Neutrophil (primary cell): ENCODE measurements at regions not wholly inside any gene's neighbourhood (a gene's known extent, or its start where the extent isn't known, plus 50 kb on each side); places are given as distances from the start of the nearest gene placed in this dataset.

Experiments used
- H3K27ac ChIP-seq: fragments of 200-600 bp; sonication (generic); 2 replicates; pipeline ENCODE4 v1.5.1; 2016; ENCODE audit warnings: mild to moderate bottlenecking, moderate library complexity
- H3K27me3 ChIP-seq: fragments of 200-600 bp; sonication (generic); 2 replicates; pipeline ENCODE4 v1.6.0; 2016; ENCODE audit warnings: mild to moderate bottlenecking
- H3K36me3 ChIP-seq: fragments of 200-600 bp; sonication (generic); 2 replicates; pipeline ENCODE4 v1.5.1; 2017
- H3K4me1 ChIP-seq, 2 experiments: fragments of 200-600 bp in 1 of 2; sonication (generic) in 1 of 2; 1 replicate in 1 of 2; 2 replicates in 1 of 2; pipeline versions ENCODE4 v1.5.1 to v1.6.1; 2013 to 2016; ENCODE audit warnings: low read depth in 1 of 2, low read length in 1 of 2, mild to moderate bottlenecking in 1 of 2, moderate library complexity in 1 of 2; ENCODE audit not compliant: control insufficient read depth in 1 of 2, insufficient read depth in 1 of 2
- H3K4me3 ChIP-seq, 2 experiments: fragments of 200-600 bp in 1 of 2; sonication (generic) in 1 of 2; 1 replicate in 1 of 2; 2 replicates in 1 of 2; pipeline ENCODE4 v1.5.1; 2013 to 2016; ENCODE audit warnings: low read depth in 1 of 2, low read length in 1 of 2, mild to moderate bottlenecking in 1 of 2, moderate library complexity in 1 of 2
- H3K9me3 ChIP-seq: fragments of 200-600 bp; sonication (generic); 2 replicates; pipeline ENCODE4 v1.5.1; 2016
- TF ChIP-seq, protein P1 (sequence below): fragments of 200-600 bp; sonication (generic); IDR thresholded peaks from 2 replicates; pipeline ENCODE4 v1.5.1; 2016; ENCODE audit warnings: antibody characterized with exemption

DNA sequence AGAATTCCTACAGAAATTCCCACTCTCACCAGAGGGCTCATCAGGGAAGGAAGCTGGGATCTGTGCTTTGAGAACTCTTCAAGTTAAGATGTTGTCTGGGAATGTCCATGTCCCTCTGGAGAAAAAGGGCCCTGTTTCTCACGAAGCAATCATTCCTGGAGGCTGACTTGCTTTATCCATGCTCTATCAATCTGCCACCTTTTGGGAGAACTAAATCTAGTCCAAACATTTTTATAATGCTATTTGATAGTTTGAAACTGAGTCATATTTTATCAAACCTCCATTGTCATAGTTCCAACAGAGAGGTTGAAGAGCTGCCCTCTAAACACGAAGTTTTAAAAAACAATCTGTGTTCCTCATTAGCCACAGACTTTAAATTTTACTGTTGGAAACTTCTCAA is 219.2 kb downstream of the MTX2 start:
- TF ChIP-seq, protein P1, sequence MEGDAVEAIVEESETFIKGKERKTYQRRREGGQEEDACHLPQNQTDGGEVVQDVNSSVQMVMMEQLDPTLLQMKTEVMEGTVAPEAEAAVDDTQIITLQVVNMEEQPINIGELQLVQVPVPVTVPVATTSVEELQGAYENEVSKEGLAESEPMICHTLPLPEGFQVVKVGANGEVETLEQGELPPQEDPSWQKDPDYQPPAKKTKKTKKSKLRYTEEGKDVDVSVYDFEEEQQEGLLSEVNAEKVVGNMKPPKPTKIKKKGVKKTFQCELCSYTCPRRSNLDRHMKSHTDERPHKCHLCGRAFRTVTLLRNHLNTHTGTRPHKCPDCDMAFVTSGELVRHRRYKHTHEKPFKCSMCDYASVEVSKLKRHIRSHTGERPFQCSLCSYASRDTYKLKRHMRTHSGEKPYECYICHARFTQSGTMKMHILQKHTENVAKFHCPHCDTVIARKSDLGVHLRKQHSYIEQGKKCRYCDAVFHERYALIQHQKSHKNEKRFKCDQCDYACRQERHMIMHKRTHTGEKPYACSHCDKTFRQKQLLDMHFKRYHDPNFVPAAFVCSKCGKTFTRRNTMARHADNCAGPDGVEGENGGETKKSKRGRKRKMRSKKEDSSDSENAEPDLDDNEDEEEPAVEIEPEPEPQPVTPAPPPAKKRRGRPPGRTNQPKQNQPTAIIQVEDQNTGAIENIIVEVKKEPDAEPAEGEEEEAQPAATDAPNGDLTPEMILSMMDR = no peak
- peaks cover 90% of the 10 kb centered on the region for H3K27me3 ChIP-seq
- no peak overlapping the region for H3K27ac ChIP-seq
- no peaks in the 10 kb centered on the region for H3K36me3 ChIP-seq
- H3K4me3 ChIP-seq = no peak overlapping the region
- H3K9me3 ChIP-seq = no peaks in the 10 kb centered on the region
- no peaks in the 10 kb centered on the region for H3K4me1 ChIP-seq

DNA sequence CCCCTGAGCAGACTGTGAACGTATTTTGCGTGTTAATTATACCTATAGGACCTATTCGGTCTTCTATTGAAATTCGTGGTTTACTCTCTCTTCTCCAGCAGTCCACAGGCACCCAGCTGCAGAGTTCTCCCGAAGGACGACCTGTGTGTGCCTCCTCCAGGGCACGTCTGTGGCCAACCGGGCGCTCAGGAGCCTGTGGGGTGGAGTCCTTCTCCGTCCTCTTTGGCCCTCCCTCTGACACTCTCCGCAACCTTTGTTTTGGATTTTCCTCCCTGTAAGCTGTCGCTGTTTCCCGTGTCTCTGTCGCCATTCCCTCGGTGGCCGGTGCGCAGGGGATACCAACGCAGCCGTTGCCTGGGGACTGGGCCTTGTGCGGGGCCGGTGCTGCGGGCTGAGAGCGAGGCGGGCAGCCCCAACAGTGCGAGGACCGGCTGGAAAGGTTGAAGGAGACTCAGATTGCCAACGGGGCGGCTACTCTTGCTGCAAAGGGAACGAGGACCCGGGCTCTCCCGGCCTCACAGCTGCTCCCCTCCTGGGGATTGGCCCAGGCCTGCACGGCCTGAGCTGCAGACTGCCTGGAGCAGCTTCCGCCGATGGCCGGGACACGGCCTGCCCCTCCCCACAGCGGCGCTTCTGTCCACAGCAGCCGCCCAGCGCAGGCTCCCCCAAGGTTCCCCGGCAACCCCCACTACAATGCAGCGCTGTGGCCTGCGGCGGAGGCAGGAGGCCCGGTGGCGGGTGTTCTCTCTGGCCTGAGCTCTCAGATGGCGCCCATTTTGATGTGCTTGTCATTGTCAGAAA is 221.0 kb downstream of the MTX2 start:
- Histone ChIP-seq H3K9me3 (no peaks in the 10 kb centered on the region), H3K36me3 (no peaks in the 10 kb centered on the region), H3K4me1 (no peaks in the 10 kb centered on the region), H3K27me3 (peaks cover 92% of the 10 kb centered on the region), H3K27ac (no peak overlapping the region), H3K4me3 (no peak overlapping the region)
- TF ChIP-seq, protein P1 = no peak

DNA sequence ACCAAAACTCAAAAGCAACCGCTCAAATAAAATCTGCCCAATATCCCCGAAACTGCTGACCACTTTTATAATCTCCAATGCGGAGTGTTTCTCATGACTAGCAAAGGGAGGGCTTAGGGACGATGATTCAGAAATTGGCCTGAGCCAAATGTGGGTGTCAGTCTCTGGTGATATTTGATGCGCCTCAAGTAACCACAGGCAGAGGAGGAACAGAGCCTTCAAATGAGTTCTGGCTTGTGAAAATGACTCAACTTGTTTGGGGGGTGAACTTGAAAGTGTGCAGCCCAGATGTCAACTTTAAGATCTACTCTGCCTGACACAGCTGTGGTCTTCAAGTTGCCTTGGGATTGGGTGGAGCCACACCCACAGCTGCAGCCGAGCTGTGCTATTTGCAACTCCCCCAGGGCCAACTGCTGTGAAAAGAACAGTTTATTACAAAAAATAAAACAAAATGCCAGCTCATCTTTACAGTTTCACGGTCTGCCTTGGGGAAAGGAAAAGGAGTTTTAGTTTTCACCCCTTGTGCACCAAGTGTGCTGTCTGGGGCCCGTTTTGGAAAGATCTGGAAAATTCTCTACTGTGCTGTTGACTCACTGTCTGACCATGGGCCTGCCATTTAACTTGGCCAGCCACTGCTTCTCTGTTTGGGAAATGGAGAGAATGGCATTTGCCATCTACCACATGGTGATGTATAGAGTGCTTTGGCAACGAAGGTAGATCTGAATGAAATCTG is 222.1 kb downstream of the MTX2 start:
- Histone ChIP-seq H3K9me3 (no peaks in the 10 kb centered on the region), H3K4me3 (no peak overlapping the region), H3K27ac (no peak overlapping the region), H3K27me3 (peaks cover 94% of the 10 kb centered on the region), H3K36me3 (no peaks in the 10 kb centered on the region), H3K4me1 (no peaks in the 10 kb centered on the region)
- TF ChIP-seq, protein P1 = no peak

DNA sequence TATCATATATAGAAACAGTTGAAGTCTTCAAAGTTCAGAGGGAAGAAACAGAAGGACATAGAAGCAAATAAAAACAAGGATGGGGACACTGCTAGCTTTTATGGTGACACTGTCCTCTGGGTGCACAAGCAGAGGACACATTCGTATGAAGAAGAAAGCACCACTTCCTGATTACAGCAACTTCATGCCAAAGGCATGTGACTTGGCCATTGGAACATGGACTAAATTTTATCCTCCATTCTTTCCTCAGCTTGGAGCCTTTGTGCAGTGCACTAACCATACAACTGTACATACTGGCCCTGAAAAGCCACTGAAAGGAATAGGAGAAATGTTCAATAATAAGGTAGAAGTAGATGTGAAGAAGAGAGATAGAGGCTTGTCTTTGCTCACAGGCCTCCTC is 223.3 kb downstream of the MTX2 start:
- H3K36me3 ChIP-seq = no peaks in the 10 kb centered on the region
- no peak overlapping the region for H3K27ac ChIP-seq
- peaks cover 95% of the 10 kb centered on the region for H3K27me3 ChIP-seq
- H3K4me1 ChIP-seq = no peaks in the 10 kb centered on the region
- no peaks in the 10 kb centered on the region for H3K9me3 ChIP-seq
- H3K4me3 ChIP-seq = no peak overlapping the region
- TF ChIP-seq, protein P1 = no peak

DNA sequence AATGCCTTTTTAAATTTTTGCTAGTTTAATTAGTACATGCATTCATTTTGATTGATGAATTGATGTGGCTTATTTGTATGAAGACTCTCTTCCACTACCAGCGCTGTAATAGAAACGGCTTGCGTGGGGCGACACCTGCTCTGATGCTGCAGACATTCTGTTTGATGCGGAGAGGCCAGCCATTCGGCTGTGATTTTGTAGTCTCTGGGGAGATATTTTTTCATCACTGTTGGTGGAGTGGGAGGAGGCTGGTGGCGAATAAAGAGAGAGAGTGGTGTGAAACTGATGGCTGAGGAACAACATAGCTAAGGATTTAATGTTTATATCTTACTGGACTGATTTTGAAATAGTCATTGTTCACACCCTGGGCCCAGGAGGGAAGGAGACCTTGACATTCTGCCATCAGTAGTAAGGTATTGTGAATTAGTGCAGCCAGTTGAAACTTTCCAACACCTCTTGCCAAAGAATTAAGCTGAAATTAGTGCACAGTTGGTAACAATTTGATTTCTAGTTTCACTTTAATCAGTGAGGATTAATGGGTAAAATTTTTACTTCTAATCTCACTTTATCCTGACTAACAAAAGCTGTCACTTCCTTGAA is 224.1 kb downstream of the MTX2 start:
- H3K4me3 ChIP-seq = no peak overlapping the region
- H3K27me3 ChIP-seq = peaks cover 95% of the 10 kb centered on the region
- H3K4me1 ChIP-seq = no peaks in the 10 kb centered on the region
- H3K36me3 ChIP-seq = no peaks in the 10 kb centered on the region
- TF ChIP-seq, protein P1 = no peak
- no peaks in the 10 kb centered on the region for H3K9me3 ChIP-seq
- H3K27ac ChIP-seq = no peak overlapping the region
